ENCODE measurements at regions not wholly inside any gene's neighbourhood (a gene's known extent, or its start where the extent isn't known, plus 50 kb on each side); places are given as distances from the start of the nearest gene placed in this dataset.

GRCh38 chr14:25896777-25897176, 701.1 kb downstream of the NOVA1 start:
- ChIA-PET CTCF (ENCODE audit: low intra/inter-chr PET ratio) (no interaction called here), POLR2A (no interaction called here)
- H2AFZ ChIP-seq (ENCODE audit: low read depth, low read length) = no peak overlapping the region
- 0% methylated on average over 1 of the region's 1 CpG for WGBS (ENCODE audit: insufficient coverage, low coverage, missing lambda C conversion rate)
- no peak for TF ChIP-seq ZNF445 (CRISPR knock-in tag; IDR thresholded peaks at IDR 0.05; ENCODE audit: low read depth)
- no peak for TF ChIP-seq ETV6 (IDR thresholded peaks at IDR 0.05; ENCODE audit: borderline replicate concordance in 1 of 2, low read depth in 2 of 2, low read length in 1 of 2)
- TF ChIP-seq ETV6 (CRISPR knock-in tag; IDR thresholded peaks at IDR 0.05; ENCODE audit: borderline replicate concordance) = no peak
- no peak for TF ChIP-seq TCF7 (IDR thresholded peaks at IDR 0.05; ENCODE audit: borderline replicate concordance)
- TF ChIP-seq FOXA3 (CRISPR knock-in tag; conservative IDR thresholded peaks at IDR 0.05 in 1 of 2, IDR thresholded peaks at IDR 0.05 in 1 of 2) = no peak
- no peak for TF ChIP-seq THRA (IDR thresholded peaks at IDR 0.05)
- TF ChIP-seq ZNF133 (CRISPR knock-in tag; IDR thresholded peaks at IDR 0.05) = no peak
- no peak for TF ChIP-seq NBN (IDR thresholded peaks at IDR 0.05; ENCODE audit: low read depth)
- TF ChIP-seq ARNT (IDR thresholded peaks at IDR 0.05) = no peak
- TF ChIP-seq HMBOX1 (IDR thresholded peaks at IDR 0.05) = no peak
- TF ChIP-seq DLX4 (CRISPR knock-in tag; IDR thresholded peaks at IDR 0.05) = no peak
- no peak for TF ChIP-seq HMGXB4 (CRISPR knock-in tag; IDR thresholded peaks at IDR 0.05)
- TF ChIP-seq MIER1 (IDR thresholded peaks at IDR 0.05; ENCODE audit: low read depth) = no peak
- no peaks in the 10 kb centered on the region for H3K79me2 ChIP-seq (ENCODE audit: control insufficient read depth, insufficient read depth, low read length)
- H3K36me3 ChIP-seq (ENCODE audit: control insufficient read depth, insufficient read depth, low read length) = no peaks in the 10 kb centered on the region
- no peaks in the 10 kb centered on the region for H3K9me3 ChIP-seq (replicated peaks; ENCODE audit: control insufficient read depth, insufficient read depth, low read depth, low read length)
- in situ Hi-C loops (cut with MboI) = no loop called here
- FAIRE-seq = no peak
- no peaks in the 10 kb centered on the region for H3K27me3 ChIP-seq (ENCODE audit: control insufficient read depth in 2 of 2, insufficient read depth in 2 of 2, low read length in 2 of 2)
- H3K4me1 ChIP-seq (replicated peaks in 1 of 2; ENCODE audit: control insufficient read depth in 2 of 2, insufficient read depth in 2 of 2, low read length in 2 of 2) = no peaks in the 10 kb centered on the region
- no peak for ATAC-seq
- no peak overlapping the region for H3K4me3 ChIP-seq
- no TSS peak for BruUV-seq (replicated peaks)
- no peak overlapping the region for H3K27ac ChIP-seq (ENCODE audit: extremely low read depth, low read depth, low read length)
- DNase-seq (ENCODE audit: extremely low read depth in 1 of 4, low spot score in 3 of 4) = no peak
- H4K20me1 ChIP-seq (replicated peaks; ENCODE audit: control insufficient read depth, insufficient read depth, low read length) = no peaks in the 10 kb centered on the region
- intact Hi-C loops (cut with micrococcal nuclease) = no loop called here
- no peaks in the 10 kb centered on the region for H3K9me1 ChIP-seq (ENCODE audit: control insufficient read depth, insufficient read depth, low read length)
- no peak overlapping the region for H3K4me2 ChIP-seq (ENCODE audit: insufficient read depth, low read length)
- H3K9ac ChIP-seq (ENCODE audit: insufficient read depth in 1 of 2, low read depth in 2 of 2, low read length in 2 of 2) = no peak overlapping the region

All from K562 (cell line).